Astrocyte of the cerebellum (primary cell): ENCODE measurements at regions not wholly inside any gene's neighbourhood (a gene's known extent, or its start where the extent isn't known, plus 50 kb on each side); places are given as distances from the start of the nearest gene placed in this dataset.

Source experiments
- DNase-seq: peaks from one replicate; pipeline ENCODE4 v3.0.0-alpha.2; 2011; ENCODE audit warnings: low read depth
- H3K4me3 ChIP-seq: 2 replicates; pipeline ENCODE4 v1.5.1; 2011; ENCODE audit warnings: mild to moderate bottlenecking, low read depth, low read length, moderate library complexity
- in situ Hi-C: cut with HindIII; loops from 2 replicates; pipeline ENCODE4 v1.10.0; 2017; ENCODE audit warnings: low sequenced_read_pairs
- TF ChIP-seq, protein P1 (sequence below): IDR thresholded peaks from 2 replicates; pipeline ENCODE4 v1.5.1; 2012; ENCODE audit warnings: low read length, low read depth, moderate library complexity, mild to moderate bottlenecking; ENCODE audit errors: missing control alignments

DNA sequence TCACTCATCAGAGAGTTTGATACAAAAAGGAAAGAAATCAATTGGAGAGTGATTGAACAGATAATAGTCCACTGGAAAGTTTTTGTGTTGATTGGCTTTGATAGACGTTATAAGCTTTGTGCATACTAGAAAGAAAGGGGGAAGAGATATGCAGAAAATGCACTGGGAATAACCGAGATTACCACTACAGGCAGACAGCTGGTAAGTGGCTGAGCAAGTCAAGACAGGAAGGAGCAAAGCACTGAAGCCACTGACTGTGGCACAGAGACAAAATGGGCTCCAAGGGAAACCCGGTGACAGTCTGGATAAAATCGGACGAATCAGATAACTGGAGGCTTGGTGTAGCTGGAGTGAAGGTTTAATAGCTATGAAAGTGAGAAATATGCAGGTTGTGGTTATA is 209.0 kb downstream of the SIM1 start:
- in situ Hi-C loops = no loop called here
- no peak for DNase-seq
- TF ChIP-seq, protein P1, sequence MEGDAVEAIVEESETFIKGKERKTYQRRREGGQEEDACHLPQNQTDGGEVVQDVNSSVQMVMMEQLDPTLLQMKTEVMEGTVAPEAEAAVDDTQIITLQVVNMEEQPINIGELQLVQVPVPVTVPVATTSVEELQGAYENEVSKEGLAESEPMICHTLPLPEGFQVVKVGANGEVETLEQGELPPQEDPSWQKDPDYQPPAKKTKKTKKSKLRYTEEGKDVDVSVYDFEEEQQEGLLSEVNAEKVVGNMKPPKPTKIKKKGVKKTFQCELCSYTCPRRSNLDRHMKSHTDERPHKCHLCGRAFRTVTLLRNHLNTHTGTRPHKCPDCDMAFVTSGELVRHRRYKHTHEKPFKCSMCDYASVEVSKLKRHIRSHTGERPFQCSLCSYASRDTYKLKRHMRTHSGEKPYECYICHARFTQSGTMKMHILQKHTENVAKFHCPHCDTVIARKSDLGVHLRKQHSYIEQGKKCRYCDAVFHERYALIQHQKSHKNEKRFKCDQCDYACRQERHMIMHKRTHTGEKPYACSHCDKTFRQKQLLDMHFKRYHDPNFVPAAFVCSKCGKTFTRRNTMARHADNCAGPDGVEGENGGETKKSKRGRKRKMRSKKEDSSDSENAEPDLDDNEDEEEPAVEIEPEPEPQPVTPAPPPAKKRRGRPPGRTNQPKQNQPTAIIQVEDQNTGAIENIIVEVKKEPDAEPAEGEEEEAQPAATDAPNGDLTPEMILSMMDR = no peak
- no peak overlapping the region for H3K4me3 ChIP-seq

GRCh38 chr6:100247123-100247522 is 217.6 kb downstream of the SIM1 start:
- in situ Hi-C loops = no loop called here
- no peak for DNase-seq
- TF ChIP-seq, protein P1 = no peak

GRCh38 chr6:100246206-100246605 is 218.5 kb downstream of the SIM1 start:
- TF ChIP-seq, protein P1 = no peak
- DNase-seq = no peak
- no peak overlapping the region for H3K4me3 ChIP-seq
- in situ Hi-C loops = no loop called here

More at GRCh38 chr6:100247123-100247522, 217.6 kb downstream of the SIM1 start:
- H3K4me3 ChIP-seq = no peak overlapping the region

DNA sequence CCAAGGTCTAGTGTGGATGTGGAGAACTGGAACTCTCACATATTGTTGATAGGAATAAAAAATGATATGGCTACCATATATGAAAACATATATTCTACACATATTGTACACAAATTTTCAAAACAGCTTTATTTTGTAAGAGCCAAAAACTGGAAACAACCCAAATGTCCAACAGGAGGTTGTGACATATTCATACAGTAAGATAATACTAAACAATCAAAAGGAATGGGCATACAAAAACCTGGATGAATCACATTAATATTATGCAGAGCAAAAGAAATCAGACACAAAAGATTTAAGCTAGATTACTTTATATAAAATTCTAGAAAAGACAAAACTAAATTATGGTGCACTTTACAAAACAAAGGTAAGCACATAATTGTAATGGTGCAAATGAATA is 223.9 kb downstream of the SIM1 start:
- in situ Hi-C loops = no loop called here
- DNase-seq = no peak
- no peak overlapping the region for H3K4me3 ChIP-seq
- TF ChIP-seq, protein P1 = no peak

DNA sequence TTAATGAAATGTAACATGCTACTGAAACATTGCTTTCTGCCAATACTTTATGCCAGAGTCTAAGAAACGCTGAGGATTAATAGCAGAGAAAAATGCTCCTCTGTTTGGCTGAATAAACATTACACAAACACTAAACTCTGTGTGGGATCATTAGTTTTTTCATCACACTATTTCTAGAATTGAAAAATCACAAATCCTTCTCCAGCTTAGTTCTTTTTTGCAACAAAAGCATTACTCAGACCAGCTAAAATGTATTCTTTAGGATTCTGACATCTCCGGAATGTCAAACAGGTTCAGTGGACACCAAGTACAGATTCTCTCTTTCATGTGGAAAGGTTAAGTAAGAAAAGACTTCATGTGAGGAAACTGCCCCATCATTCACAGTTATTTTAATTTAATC is 226.9 kb downstream of the SIM1 start:
- no peak overlapping the region for H3K4me3 ChIP-seq
- TF ChIP-seq, protein P1 = no peak
- in situ Hi-C loops = no loop called here
- no peak for DNase-seq

- H3K4me3 ChIP-seq = no peak overlapping the region
- DNase-seq = peak; percentile 31
- TF ChIP-seq, protein P1 = no peak
- in situ Hi-C loops = no loop called here
Observed at GRCh38 chr6:100236389-100236788, 228.3 kb downstream of the SIM1 start.

DNA sequence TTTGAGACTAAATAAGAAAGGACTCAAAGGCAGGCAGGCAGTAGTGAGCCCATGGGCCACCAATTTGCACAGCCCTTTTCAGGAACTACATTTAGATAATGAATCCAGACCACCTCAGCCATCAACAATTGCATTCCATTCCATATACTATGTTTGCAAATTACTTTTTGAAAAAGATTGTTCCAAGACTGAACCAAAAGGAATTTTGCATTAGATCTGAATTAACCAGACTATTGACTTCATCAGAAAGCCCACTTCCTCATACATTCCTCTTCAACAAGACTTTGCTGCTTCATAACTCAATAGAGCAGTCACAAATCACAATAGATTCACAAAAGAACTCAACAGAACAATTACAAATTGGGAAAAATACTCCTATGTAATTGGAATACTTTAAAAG is 229.1 kb downstream of the SIM1 start:
- DNase-seq = peak; percentile 19
- TF ChIP-seq, protein P1 = no peak
- in situ Hi-C loops = no loop called here
- no peak overlapping the region for H3K4me3 ChIP-seq
